ENCODE measurements at regions not wholly inside any gene's neighbourhood (a gene's known extent, or its start where the extent isn't known, plus 50 kb on each side); places are given as distances from the start of the nearest gene placed in this dataset.

DNA sequence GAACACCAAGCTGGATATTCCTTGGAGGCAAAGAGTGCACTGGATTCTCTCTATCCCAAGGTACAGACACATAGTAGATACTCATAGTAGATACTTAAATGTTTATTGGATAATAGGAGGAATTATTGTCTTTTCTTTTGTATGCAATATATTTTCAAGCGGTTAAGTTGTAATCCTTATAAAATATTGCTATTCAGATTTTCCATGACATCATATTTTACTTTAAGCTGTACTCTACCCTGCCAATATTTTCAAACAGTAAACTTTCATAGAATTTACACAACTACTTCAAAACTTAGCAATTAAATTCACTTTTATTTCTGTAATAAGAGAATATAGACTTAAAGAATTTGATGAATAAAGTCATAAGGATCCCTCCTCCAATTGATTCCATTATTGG, 546.5 kb upstream of the CAMK1G start:
- no peaks in the 10 kb centered on the region for H3K36me3 ChIP-seq (ENCODE audit: insufficient read depth, low read length)
- H3K4me1 ChIP-seq (ENCODE audit: insufficient read depth, low read length): no peaks in the 10 kb centered on the region
- H3K9ac ChIP-seq (ENCODE audit: low read depth, low read length): no peak overlapping the region
- H3K9me3 ChIP-seq (ENCODE audit: control insufficient read depth, insufficient read depth, low read length): no peaks in the 10 kb centered on the region

DNA sequence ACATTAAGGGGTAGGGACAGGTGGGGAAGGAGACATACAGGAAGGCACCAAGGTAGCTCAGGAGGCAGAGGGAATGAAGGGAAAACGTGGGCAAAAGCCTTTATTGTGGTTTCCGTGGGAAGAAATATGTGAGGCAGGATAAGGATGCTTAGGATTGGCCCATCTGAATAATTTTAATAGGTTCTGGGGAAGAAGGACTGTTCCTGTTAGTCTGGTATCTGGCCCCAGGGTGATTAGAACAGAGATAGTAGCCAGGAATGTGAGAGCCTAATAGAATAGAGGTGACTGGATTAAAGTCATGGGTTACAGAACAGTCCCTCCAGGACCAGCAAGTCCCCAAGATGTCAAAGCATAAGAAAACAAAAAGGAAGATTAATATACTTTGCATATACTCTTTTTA, 545.2 kb upstream of the CAMK1G start:
- H3K36me3 ChIP-seq (ENCODE audit: insufficient read depth, low read length): no peaks in the 10 kb centered on the region
- H3K9ac ChIP-seq (ENCODE audit: low read depth, low read length): no peak overlapping the region
- H3K4me1 ChIP-seq (ENCODE audit: insufficient read depth, low read length): no peaks in the 10 kb centered on the region
- H3K9me3 ChIP-seq (ENCODE audit: control insufficient read depth, insufficient read depth, low read length): no peaks in the 10 kb centered on the region

DNA sequence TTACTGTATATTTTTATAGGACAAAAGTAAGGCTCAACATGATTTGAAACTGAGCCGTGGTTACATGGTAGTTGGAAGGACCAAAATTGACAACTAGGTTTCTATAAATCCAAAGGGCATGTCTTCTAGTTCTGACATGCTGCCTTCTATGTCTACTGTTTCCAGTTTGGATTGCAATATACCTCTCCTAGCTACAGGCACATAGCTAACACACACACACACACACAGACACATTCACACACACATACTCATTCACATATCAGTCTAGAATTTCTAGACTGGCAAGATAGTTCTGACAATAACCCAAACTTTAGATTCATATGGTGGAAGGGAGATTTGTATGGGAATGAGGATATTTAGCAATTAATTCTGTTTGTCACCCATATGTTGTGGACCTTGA, 544.8 kb upstream of the CAMK1G start:
- Histone ChIP-seq H3K9ac (ENCODE audit: low read depth, low read length) (no peak overlapping the region), H3K9me3 (ENCODE audit: control insufficient read depth, insufficient read depth, low read length) (no peaks in the 10 kb centered on the region), H3K4me1 (ENCODE audit: insufficient read depth, low read length) (no peaks in the 10 kb centered on the region), H3K36me3 (ENCODE audit: insufficient read depth, low read length) (no peaks in the 10 kb centered on the region)

DNA sequence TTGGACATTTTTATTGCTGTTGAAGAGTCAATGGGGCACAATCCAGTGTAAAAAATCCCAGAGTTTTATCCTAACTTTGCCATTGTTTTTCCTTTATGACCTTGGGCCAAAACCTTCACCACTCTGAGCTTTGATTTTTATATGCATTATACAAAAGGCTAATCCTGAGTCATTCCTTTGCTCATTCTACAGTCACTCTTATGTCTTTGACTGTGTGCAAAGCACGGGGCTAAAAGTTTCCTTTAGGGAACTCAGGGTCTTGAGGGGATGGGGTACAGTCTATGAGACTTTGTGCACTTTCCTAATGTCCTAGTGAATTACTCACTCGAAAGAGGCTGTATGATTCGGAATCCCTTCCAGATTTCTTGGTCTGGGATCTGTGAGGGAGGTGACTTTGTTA, 543.2 kb upstream of the CAMK1G start:
- H3K9me3 ChIP-seq (ENCODE audit: control insufficient read depth, insufficient read depth, low read length): no peaks in the 10 kb centered on the region
- no peaks in the 10 kb centered on the region for H3K36me3 ChIP-seq (ENCODE audit: insufficient read depth, low read length)
- H3K4me1 ChIP-seq (ENCODE audit: insufficient read depth, low read length): no peaks in the 10 kb centered on the region
- no peak overlapping the region for H3K9ac ChIP-seq (ENCODE audit: low read depth, low read length)

DNA sequence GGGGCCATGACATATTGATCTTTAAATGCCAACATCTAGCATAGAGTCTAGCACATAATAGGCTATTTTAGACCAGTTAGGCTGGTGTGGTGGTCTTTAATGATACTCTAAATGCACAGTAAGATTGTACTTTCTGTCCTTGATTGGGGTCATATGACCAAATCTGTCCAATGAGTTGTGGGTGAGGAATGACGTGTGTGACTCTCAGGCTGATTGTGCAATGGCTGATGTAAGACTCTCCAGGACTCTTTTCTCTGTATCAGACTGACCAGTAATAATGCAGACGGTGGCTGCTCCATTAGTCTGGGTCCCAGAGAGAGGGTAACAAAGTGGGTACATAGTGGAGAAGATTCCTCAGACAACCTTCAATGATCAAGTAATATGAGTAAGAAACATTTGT, 541.6 kb upstream of the CAMK1G start:
- H3K9ac ChIP-seq (ENCODE audit: low read depth, low read length): no peak overlapping the region
- H3K4me1 ChIP-seq (ENCODE audit: insufficient read depth, low read length): no peaks in the 10 kb centered on the region
- H3K36me3 ChIP-seq (ENCODE audit: insufficient read depth, low read length): no peaks in the 10 kb centered on the region
- H3K9me3 ChIP-seq (ENCODE audit: control insufficient read depth, insufficient read depth, low read length): no peaks in the 10 kb centered on the region

DNA sequence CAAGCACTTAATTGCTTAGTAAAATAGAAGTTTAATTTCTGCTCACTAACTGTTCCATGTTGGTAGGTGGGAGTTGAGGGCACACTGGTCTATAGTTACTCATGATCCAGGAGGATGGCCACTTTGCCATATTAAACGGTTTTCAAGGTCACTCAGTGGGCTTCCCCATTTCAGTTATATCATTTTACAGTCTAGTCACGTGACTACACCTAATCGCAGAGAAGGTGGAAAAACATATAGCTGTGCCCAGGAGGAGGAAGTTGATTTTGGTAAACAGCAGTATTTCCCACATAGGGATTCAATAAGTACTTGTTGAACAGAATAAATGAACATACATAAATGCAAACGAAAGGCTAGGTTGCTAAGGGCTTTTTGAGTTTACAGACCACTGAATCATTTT, 541.1 kb upstream of the CAMK1G start:
- H3K4me1 ChIP-seq (ENCODE audit: insufficient read depth, low read length): no peaks in the 10 kb centered on the region
- H3K9me3 ChIP-seq (ENCODE audit: control insufficient read depth, insufficient read depth, low read length): no peaks in the 10 kb centered on the region
- H3K36me3 ChIP-seq (ENCODE audit: insufficient read depth, low read length): no peaks in the 10 kb centered on the region
- H3K9ac ChIP-seq (ENCODE audit: low read depth, low read length): no peak overlapping the region

DNA sequence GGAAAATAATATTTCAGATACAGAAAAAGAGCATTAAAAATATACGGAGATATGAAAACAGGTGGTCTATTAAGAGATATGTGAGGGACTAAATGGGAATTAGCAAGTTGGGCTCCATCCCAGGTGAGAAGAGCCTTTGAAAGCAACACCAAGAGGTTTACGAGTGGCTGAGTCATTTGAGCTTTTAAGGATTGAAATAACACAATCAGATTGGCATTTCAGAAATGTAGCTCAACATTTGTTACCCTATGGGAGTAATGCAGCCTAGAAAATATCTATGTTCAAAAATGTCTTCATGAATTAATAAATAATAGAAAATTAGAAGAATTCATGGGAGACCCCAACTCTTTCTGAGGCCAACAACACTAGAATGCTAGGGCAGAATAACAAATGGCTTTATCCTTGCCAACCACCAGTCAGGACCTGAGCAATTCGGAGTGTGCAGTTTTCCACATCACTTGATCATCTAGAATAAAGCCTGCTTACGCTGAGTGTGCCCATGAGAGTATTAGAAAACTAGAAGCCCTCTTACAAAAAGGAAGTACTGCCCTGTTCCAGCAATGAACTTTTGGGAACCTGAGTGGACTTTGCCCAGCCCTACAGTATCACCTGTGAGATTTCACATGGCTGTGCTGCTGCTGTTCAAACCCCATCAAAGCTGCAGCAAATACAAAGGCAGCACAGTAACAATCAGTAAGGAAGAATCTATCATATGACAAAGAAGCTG, 538.0 kb upstream of the CAMK1G start:
- no peaks in the 10 kb centered on the region for H3K36me3 ChIP-seq (ENCODE audit: insufficient read depth, low read length)
- H3K9ac ChIP-seq (ENCODE audit: low read depth, low read length): no peak overlapping the region
- H3K9me3 ChIP-seq (ENCODE audit: control insufficient read depth, insufficient read depth, low read length): no peaks in the 10 kb centered on the region
- no peaks in the 10 kb centered on the region for H3K4me1 ChIP-seq (ENCODE audit: insufficient read depth, low read length)

DNA sequence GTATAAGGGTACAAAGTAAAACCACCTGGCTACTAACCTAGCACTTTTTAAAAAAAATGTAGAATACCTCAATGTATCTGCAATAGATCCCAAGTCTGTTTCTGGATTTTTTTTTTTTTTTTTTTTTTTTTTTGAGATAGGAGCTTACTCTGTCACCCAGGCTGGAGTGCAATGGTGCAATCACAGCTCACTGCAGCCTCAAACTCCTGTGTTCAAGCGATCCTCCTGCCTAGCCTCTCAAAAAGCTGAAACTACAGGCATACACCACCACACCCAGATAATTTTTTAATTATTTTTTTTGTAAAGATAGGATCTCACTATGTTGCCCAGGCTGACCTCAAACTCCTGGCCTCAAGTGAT, 537.5 kb upstream of the CAMK1G start:
- Histone ChIP-seq H3K9ac (ENCODE audit: low read depth, low read length) (no peak overlapping the region), H3K9me3 (ENCODE audit: control insufficient read depth, insufficient read depth, low read length) (no peaks in the 10 kb centered on the region), H3K36me3 (ENCODE audit: insufficient read depth, low read length) (no peaks in the 10 kb centered on the region), H3K4me1 (ENCODE audit: insufficient read depth, low read length) (no peaks in the 10 kb centered on the region)

DNA sequence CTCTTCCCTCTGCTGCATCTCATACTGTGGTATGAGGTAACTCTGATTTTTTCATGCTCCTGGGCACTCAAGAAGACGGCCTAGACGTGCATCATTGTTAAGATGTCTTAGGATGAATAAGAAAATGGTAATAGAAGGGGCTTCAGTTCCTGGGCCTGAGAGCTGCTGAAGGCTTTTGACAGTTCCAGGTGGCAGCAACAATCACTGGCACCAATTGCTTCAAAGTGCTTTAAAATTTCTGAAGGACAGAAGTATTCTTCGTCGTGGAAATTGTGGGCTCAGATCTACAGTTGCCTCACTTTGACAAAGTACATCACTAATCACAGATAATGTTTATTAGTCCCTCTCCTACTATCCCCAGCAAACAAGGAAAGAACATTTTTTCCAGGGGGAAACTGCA, 536.6 kb upstream of the CAMK1G start:
- Histone ChIP-seq H3K4me1 (ENCODE audit: insufficient read depth, low read length) (no peaks in the 10 kb centered on the region), H3K36me3 (ENCODE audit: insufficient read depth, low read length) (no peaks in the 10 kb centered on the region), H3K9me3 (ENCODE audit: control insufficient read depth, insufficient read depth, low read length) (no peaks in the 10 kb centered on the region), H3K9ac (ENCODE audit: low read depth, low read length) (no peak overlapping the region)

DNA sequence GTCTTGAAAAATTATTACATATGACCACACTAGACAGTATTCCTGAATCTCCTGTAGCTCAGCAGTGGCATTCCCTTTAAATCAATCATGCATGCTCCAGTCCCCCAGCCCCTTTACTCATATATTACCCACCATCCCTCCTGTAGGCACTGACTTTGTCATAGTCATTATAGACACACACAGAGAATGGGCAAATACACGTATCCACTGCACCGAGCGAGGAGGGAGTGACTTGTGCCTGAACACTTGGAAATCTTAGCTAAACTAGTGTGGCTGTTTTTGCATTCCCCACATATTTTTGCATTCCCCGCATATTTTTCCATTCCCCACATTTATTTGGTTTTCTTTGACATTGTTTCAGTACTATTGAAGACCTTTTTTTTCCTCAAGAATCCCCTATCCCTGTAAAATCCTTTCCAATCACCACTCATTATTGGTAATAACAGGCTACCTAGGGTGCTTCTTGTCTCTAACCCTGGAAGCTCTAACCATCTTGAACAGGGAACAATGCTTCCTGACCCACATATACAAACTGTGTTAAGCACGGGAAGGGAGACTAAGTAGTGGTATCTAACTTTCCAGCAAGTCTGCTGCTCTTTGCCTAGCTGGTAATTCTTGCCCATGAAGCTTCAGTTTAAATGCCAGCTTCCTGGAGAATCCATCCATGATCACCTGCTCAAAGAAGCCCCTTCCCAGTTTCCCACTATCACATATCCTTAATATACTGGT, 534.4 kb upstream of the CAMK1G start:
- Histone ChIP-seq H3K36me3 (ENCODE audit: insufficient read depth, low read length) (no peaks in the 10 kb centered on the region), H3K4me1 (ENCODE audit: insufficient read depth, low read length) (no peaks in the 10 kb centered on the region), H3K9me3 (ENCODE audit: control insufficient read depth, insufficient read depth, low read length) (no peaks in the 10 kb centered on the region; the same call in 1 of the 2 replicates), H3K9ac (ENCODE audit: low read depth, low read length) (no peak overlapping the region)

DNA sequence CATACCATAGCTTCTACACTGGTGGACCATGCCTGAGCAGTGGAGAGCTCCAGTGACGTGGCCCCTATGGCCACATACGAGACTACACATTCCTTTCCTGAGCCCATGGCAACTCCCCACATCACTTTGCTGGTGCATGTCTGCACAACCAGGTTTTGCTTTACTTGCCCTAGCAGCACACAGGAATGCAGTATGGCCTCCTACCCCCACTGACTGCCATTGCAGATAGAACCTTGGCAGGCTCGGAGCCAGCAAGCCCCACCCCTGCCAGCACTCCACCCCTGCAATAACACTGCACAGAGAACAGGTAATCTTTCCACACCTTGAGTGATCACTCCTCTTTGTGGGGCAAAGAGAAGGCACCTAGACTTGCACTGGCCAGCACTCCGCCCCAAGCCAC, 531.9 kb upstream of the CAMK1G start:
- no peaks in the 10 kb centered on the region; the same call in 1 of the 2 replicates for H3K9me3 ChIP-seq (ENCODE audit: control insufficient read depth, insufficient read depth, low read length)
- H3K36me3 ChIP-seq (ENCODE audit: insufficient read depth, low read length): no peaks in the 10 kb centered on the region
- no peak overlapping the region for H3K9ac ChIP-seq (ENCODE audit: low read depth, low read length)
- no peaks in the 10 kb centered on the region for H3K4me1 ChIP-seq (ENCODE audit: insufficient read depth, low read length)

DNA sequence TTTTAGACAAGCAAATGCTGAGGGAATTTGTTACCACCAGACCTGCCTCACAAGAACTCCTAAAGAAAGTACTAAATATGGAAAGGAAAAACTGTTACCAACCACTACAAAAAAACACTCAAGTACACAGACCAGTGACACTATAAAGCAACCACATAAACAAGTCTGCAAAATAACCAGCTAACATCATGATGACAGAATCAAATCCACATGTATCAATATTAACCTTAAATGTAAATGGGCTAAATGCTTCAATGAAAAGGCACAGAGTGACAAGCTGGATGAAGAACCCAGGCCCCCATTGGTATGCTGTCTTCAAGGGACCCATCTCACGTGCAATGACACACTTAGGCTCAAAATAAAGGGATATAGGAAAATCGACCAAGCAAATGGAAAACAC, 529.9 kb upstream of the CAMK1G start:
- H3K9me3 ChIP-seq (ENCODE audit: control insufficient read depth, insufficient read depth, low read length): no peaks in the 10 kb centered on the region; the same call in 1 of the 2 replicates
- H3K36me3 ChIP-seq (ENCODE audit: insufficient read depth, low read length): no peaks in the 10 kb centered on the region
- H3K9ac ChIP-seq (ENCODE audit: low read depth, low read length): no peak overlapping the region
- no peaks in the 10 kb centered on the region for H3K4me1 ChIP-seq (ENCODE audit: insufficient read depth, low read length)

DNA sequence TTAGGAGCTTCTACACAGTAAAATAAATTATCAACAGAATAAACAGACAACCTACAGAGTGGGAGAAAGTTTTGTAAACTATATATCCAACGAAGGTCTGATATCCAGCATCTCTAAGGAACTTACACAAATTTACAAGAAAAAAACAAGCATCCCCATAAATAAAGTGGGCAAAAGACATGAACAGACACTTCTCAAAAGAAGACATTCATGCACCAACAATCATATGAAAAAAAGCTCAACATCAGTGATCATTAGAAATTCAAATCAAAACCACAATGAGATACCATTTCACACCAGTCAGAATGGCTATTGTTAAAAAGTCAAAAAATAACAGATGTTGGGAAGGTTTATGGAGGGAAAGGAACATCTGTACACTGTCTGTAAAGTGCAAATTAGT, 526.4 kb upstream of the CAMK1G start:
- H3K4me1 ChIP-seq (ENCODE audit: insufficient read depth, low read length): no peaks in the 10 kb centered on the region
- H3K9me3 ChIP-seq (ENCODE audit: control insufficient read depth, insufficient read depth, low read length): no peaks in the 10 kb centered on the region; the same call in 1 of the 2 replicates
- H3K9ac ChIP-seq (ENCODE audit: low read depth, low read length): no peak overlapping the region
- no peaks in the 10 kb centered on the region for H3K36me3 ChIP-seq (ENCODE audit: insufficient read depth, low read length)

DNA sequence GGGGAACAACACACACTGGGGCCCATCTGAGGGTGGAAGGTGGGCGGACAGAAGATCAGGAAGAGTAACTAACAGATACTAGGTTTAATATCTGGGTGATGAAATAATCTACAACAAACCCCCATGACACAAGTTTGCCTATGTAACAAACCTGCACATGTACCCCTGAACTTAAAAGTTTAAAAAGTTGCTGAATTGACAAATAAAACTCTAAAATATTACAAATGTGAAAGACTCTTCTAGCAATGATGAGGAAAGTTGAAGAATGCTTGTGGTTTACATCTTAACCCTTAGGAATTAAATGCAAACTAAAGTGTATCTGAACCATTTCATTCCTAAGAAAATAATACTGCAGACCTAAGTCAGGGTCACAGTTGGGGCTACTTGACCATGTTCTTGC, 525.6 kb upstream of the CAMK1G start:
- H3K9me3 ChIP-seq (ENCODE audit: control insufficient read depth, insufficient read depth, low read length): no peaks in the 10 kb centered on the region; the same call in 1 of the 2 replicates
- H3K36me3 ChIP-seq (ENCODE audit: insufficient read depth, low read length): no peaks in the 10 kb centered on the region
- H3K4me1 ChIP-seq (ENCODE audit: insufficient read depth, low read length): no peaks in the 10 kb centered on the region
- H3K9ac ChIP-seq (ENCODE audit: low read depth, low read length): no peak overlapping the region

DNA sequence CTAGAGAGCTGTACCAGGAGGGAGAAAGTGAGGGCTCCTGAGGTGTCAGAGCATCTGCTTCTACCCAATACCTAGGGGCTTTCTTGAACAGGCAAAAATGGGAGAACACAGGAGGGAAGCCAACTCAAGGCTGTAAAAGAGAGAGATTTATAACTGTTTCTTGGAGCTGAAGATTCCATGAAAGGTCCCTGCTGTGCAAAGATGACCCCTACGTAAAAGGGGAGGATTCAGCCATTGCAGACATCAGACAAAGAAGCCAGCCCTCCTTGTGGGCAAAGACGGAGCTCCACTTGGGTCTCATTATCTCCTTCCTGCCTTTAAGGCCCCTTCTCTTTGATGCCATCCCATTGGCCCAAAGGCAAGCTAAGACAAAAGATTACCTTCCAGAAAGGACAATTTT, 524.1 kb upstream of the CAMK1G start:
- Histone ChIP-seq H3K9ac (ENCODE audit: low read depth, low read length) (no peak overlapping the region), H3K9me3 (ENCODE audit: control insufficient read depth, insufficient read depth, low read length) (no peaks in the 10 kb centered on the region), H3K4me1 (ENCODE audit: insufficient read depth, low read length) (no peaks in the 10 kb centered on the region; the same call in none of the 2 replicates), H3K36me3 (ENCODE audit: insufficient read depth, low read length) (no peaks in the 10 kb centered on the region)

All from ES-I3 (cell line).